A673 (cell line): ENCODE measurements at regions not wholly inside any gene's neighbourhood (a gene's known extent, or its start where the extent isn't known, plus 50 kb on each side); places are given as distances from the start of the nearest gene placed in this dataset.
"Not testable (repeated sequence)": the region's sequence is repeated elsewhere in the genome, so short reads cannot be mapped to it uniquely, and the experiment has no call there.

ENCODE experiments used
- BruUV-seq: library from RNA; stranded (reverse); fragments of 400-500 nt; replicated peaks from 2 replicates; lab custom pipeline; 2021; lab: Mats Ljungman, UMichigan
- CTCF ChIA-PET: fragments of 300-600 bp; sonication (Branson Sonifier 250); formaldehyde crosslinking; loops from one replicate; lab custom pipeline; 2022; ENCODE audit warnings: antibody characterized with exemption; lab: Charles Lee
- POLR2A ChIA-PET: fragments of 300-600 bp; sonication (Branson Sonifier 250); formaldehyde crosslinking; loops from one replicate; lab custom pipeline; 2022; ENCODE audit warnings: antibody characterized with exemption; ENCODE audit not compliant: low non-redundant PET; lab: Charles Lee
- DNase-seq: peaks from one replicate; pipeline ENCODE4 v3.0.0-alpha.2; 2015; ENCODE audit warnings: low spot score
- H3K27ac ChIP-seq: fragments of 200-600 bp; sonication (generic); 2 replicates; pipeline ENCODE4 v1.5.1; 2016; ENCODE audit warnings: mixed run types, low read depth, mild to moderate bottlenecking, mixed read lengths, antibody characterized with exemption, low read length; ENCODE audit not compliant: poor library complexity, severe bottlenecking
- H3K27me3 ChIP-seq: fragments of 200-600 bp; sonication (generic); replicated peaks from 2 replicates; pipeline ENCODE4 v1.6.1; 2017; ENCODE audit warnings: mixed run types, low read depth, mild to moderate bottlenecking, mixed read lengths, antibody characterized with exemption, low read length; ENCODE audit not compliant: insufficient read depth, poor library complexity
- H3K36me3 ChIP-seq: fragments of 200-600 bp; sonication (generic); 2 replicates; pipeline ENCODE4 v1.6.1; 2016; ENCODE audit warnings: mixed run types, mild to moderate bottlenecking, mixed read lengths, antibody characterized with exemption, low read length; ENCODE audit not compliant: insufficient read depth, poor library complexity, severe bottlenecking
- H3K4me1 ChIP-seq: fragments of 200-600 bp; sonication (generic); 2 replicates; pipeline ENCODE4 v1.6.1; 2017; ENCODE audit warnings: mixed run types, mild to moderate bottlenecking, mixed read lengths, antibody characterized with exemption, low read length; ENCODE audit not compliant: insufficient read depth, poor library complexity, severe bottlenecking
- H3K4me3 ChIP-seq: fragments of 200-600 bp; sonication (generic); 2 replicates; pipeline ENCODE4 v1.5.1; 2016; ENCODE audit warnings: low read depth, mixed run types, mild to moderate bottlenecking, mixed read lengths, low read length; ENCODE audit not compliant: poor library complexity, severe bottlenecking
- H3K9me3 ChIP-seq: fragments of 200-600 bp; sonication (generic); 2 replicates; pipeline ENCODE4 v1.6.1; 2016; ENCODE audit warnings: mixed run types, low read depth, mild to moderate bottlenecking, mixed read lengths, antibody characterized with exemption, low read length; ENCODE audit not compliant: poor library complexity, severe bottlenecking
- CTCF ChIP-seq: fragments of 300-800, 200-600 bp; sonication (generic); conservative IDR thresholded peaks from 2 replicates; pipeline ENCODE4 v1.5.1; 2017; ENCODE audit warnings: low read depth, mild to moderate bottlenecking, antibody characterized with exemption, low read length, moderate library complexity, mixed read lengths
- EZH2 ChIP-seq: fragments of 200-600 bp; sonication (generic); IDR thresholded peaks from 2 replicates; pipeline ENCODE4 v1.6.1; 2017; ENCODE audit warnings: borderline replicate concordance, low read depth, mild to moderate bottlenecking, mixed read lengths, antibody characterized with exemption, low read length; ENCODE audit not compliant: poor library complexity, severe bottlenecking
- intact Hi-C: fragments of 100-400 bp; cut with micrococcal nuclease; formaldehyde crosslinking; loops from one replicate; pipeline ENCODE4 v1.10.0; 2022; ENCODE audit not compliant: unreplicated experiment

GRCh38 chr12:89153341-89153740, 199.0 kb downstream of the DUSP6 start:
- Histone ChIP-seq H3K27me3 (no peaks in the 10 kb centered on the region), H3K4me3 (no peak overlapping the region), H3K27ac (no peak overlapping the region), H3K4me1 (peaks cover 40% of the 10 kb centered on the region), H3K9me3 (peaks cover 5% of the 10 kb centered on the region), H3K36me3 (no peaks in the 10 kb centered on the region)
- no TSS peak for BruUV-seq
- no peak for DNase-seq
- TF ChIP-seq EZH2 = no peak
- TF ChIP-seq CTCF = no peak
- ChIA-PET POLR2A (no interaction called here), CTCF (no interaction called here)
- intact Hi-C loops = no loop called here

- ChIA-PET POLR2A (no interaction called here), CTCF (interaction anchor here (0.6 kb wide), 1 partner anchor 126 kb away, joined by 3 read pairs; no protein-coding TSS in a partner anchor)
- intact Hi-C loops = no loop called here
- peaks cover 25% of the 10 kb centered on the region for H3K4me1 ChIP-seq
- H3K9me3 ChIP-seq = peaks cover 5% of the 10 kb centered on the region
- no peaks in the 10 kb centered on the region for H3K36me3 ChIP-seq
- BruUV-seq = no TSS peak
- H3K27ac ChIP-seq = no peak overlapping the region
- H3K4me3 ChIP-seq = no peak overlapping the region
- peak; percentile 54 for DNase-seq
- no peaks in the 10 kb centered on the region for H3K27me3 ChIP-seq
- TF ChIP-seq CTCF = no peak
- TF ChIP-seq EZH2 = no peak
Observed at GRCh38 chr12:89151536-89151935, 200.8 kb downstream of the DUSP6 start.

GRCh38 chr12:89150789-89151188, 201.5 kb downstream of the DUSP6 start:
- POLR2A ChIA-PET, H3K27ac ChIP-seq, BruUV-seq, H3K27me3 ChIP-seq, DNase-seq, H3K9me3 ChIP-seq, CTCF ChIA-PET, H3K36me3 ChIP-seq, H3K4me3 ChIP-seq, intact Hi-C loops: not testable (repeated sequence)
- H3K4me1 ChIP-seq = peaks cover 21% of the 10 kb centered on the region

- no peaks in the 10 kb centered on the region for H3K36me3 ChIP-seq
- no peak for TF ChIP-seq EZH2
- TF ChIP-seq CTCF = no peak
- no peak overlapping the region for H3K4me3 ChIP-seq
- peaks cover 46% of the 10 kb centered on the region for H3K4me1 ChIP-seq
- no peak for DNase-seq
- ChIA-PET CTCF (no interaction called here), POLR2A (interaction anchor here (0.6 kb wide), 1 partner anchor 78 kb away, joined by 5 read pairs; no protein-coding TSS in a partner anchor)
- H3K27me3 ChIP-seq = no peaks in the 10 kb centered on the region
- intact Hi-C loops = loop anchor here (5.0 kb wide), 2 partner anchors 43 to 322 kb away; no protein-coding TSS in a partner anchor
- no peaks in the 10 kb centered on the region for H3K9me3 ChIP-seq
- no peak overlapping the region for H3K27ac ChIP-seq
- no TSS peak for BruUV-seq
Observed at GRCh38 chr12:89140602-89141238, 211.6 kb downstream of the DUSP6 start.
